H1 (cell line): ENCODE measurements at regions not wholly inside any gene's neighbourhood (a gene's known extent, or its start where the extent isn't known, plus 50 kb on each side); places are given as distances from the start of the nearest gene placed in this dataset.

Experiments
- CTCF ChIA-PET: fragments of 300-600 bp; sonication (Branson Sonifier 250); formaldehyde crosslinking; loops from one replicate; lab custom pipeline; 2021; ENCODE audit not compliant: partially characterized antibody; lab: Charles Lee
- POLR2A ChIA-PET: fragments of 300-600 bp; sonication (Branson Sonifier 250); formaldehyde crosslinking; loops from one replicate; lab custom pipeline; 2021; ENCODE audit warnings: inconsistent platforms; ENCODE audit not compliant: partially characterized antibody; lab: Charles Lee
- DNase-seq, 2 experiments: peaks; one replicate each; pipeline versions ENCODE4 v3.0.0 to v3.0.0-alpha.2; 2010 to 2022; ENCODE audit warnings: low spot score in 2 of 2, low read depth in 1 of 2, mixed read lengths in 1 of 2
- FAIRE-seq: peaks from 2 replicates; lab custom pipeline; 2011; peaks lifted over from hg19 to GRCh38; lab: Jason Lieb, UNC
- H2AFZ ChIP-seq: 2 replicates; pipeline ENCODE4 v1.8.1; 2012; ENCODE audit warnings: low read length, inconsistent platforms
- H2AK5ac ChIP-seq: 2 replicates; pipeline ENCODE4 v1.6.1; 2013; ENCODE audit warnings: low read depth, low read length
- H2BK120ac ChIP-seq: replicated peaks from 2 replicates; pipeline ENCODE3; 2013; ENCODE audit warnings: low read depth, low read length, inconsistent platforms
- H2BK12ac ChIP-seq: 2 replicates; pipeline ENCODE4 v1.6.1; 2013; ENCODE audit warnings: low read depth, low read length
- H2BK15ac ChIP-seq: 2 replicates; pipeline ENCODE4 v1.6.1; 2013; ENCODE audit warnings: low read length
- H2BK20ac ChIP-seq: 2 replicates; pipeline ENCODE4 v1.6.1; 2013; ENCODE audit warnings: low read length
- H2BK5ac ChIP-seq: 2 replicates; pipeline ENCODE4 v1.6.1; 2013; ENCODE audit warnings: low read depth, low read length
- H3K14ac ChIP-seq: 2 replicates; pipeline ENCODE4 v1.6.1; 2013; ENCODE audit warnings: inconsistent platforms; ENCODE audit not compliant: insufficient read length
- H3K18ac ChIP-seq: 2 replicates; pipeline ENCODE4 v1.6.1; 2013; ENCODE audit warnings: low read length; ENCODE audit errors: extremely low read depth
- H3K23ac ChIP-seq: 2 replicates; pipeline ENCODE4 v1.6.1; 2013; ENCODE audit warnings: inconsistent platforms; ENCODE audit not compliant: insufficient read length
- H3K23me2 ChIP-seq: 2 replicates; pipeline ENCODE4 v1.6.1; 2013; ENCODE audit warnings: low read depth, low read length
- H3K27ac ChIP-seq: 2 replicates; pipeline ENCODE4 v1.6.1; 2011; ENCODE audit warnings: low read depth, low read length, inconsistent platforms
- H3K27me3 ChIP-seq, 4 experiments: replicated peaks in 1 of 4; 1 replicate in 1 of 4; 2 replicates in 3 of 4; pipeline versions ENCODE4 v1.6.1 to v1.8.1; 2011 to 2013; ENCODE audit warnings: low read length in 3 of 4, mild to moderate bottlenecking in 3 of 4, inconsistent platforms in 2 of 4, mixed read lengths in 2 of 4, moderate library complexity in 1 of 4; ENCODE audit not compliant: control insufficient read depth in 3 of 4, insufficient read depth in 3 of 4; ENCODE audit errors: extremely low read depth in 1 of 4
- H3K36me3 ChIP-seq, 4 experiments: 2 replicates each; pipeline versions ENCODE4 v1.6.1 to v1.8.1; 2011 to 2013; ENCODE audit warnings: mild to moderate bottlenecking in 4 of 4, low read length in 3 of 4, moderate library complexity in 2 of 4, control low read depth in 1 of 4, inconsistent platforms in 1 of 4; ENCODE audit not compliant: insufficient read depth in 4 of 4, control insufficient read depth in 2 of 4
- H3K4ac ChIP-seq: replicated peaks from 2 replicates; pipeline ENCODE3; 2013; ENCODE audit warnings: low read length, low read depth, mixed read lengths, inconsistent platforms; ENCODE audit not compliant: insufficient read length
- H3K4me1 ChIP-seq, 4 experiments: replicated peaks in 1 of 4; 1 replicate in 1 of 4; 2 replicates in 3 of 4; pipeline versions ENCODE4 v1.6.1 to v1.8.1; 2011 to 2013; ENCODE audit warnings: low read length in 3 of 4, inconsistent platforms in 2 of 4, mixed read lengths in 1 of 4; ENCODE audit not compliant: insufficient read depth in 4 of 4, control insufficient read depth in 3 of 4
- H3K4me2 ChIP-seq, 2 experiments: 2 replicates each; pipeline versions ENCODE4 v1.6.1 to v1.8.1; 2011 to 2013; ENCODE audit warnings: low read depth in 2 of 2, low read length in 2 of 2, control low read depth in 1 of 2, inconsistent platforms in 1 of 2, mild to moderate bottlenecking in 1 of 2; ENCODE audit not compliant: insufficient read depth in 1 of 2
- H3K4me3 ChIP-seq, 4 experiments: fragments of 200-600, 300-600 bp in 1 of 4; sonication (generic), shearing (Covaris generic), sonication (Bioruptor Twin) in 1 of 4; 2 replicates each; pipeline versions ENCODE4 v1.5.1 to v1.8.1; 2011 to 2016; ENCODE audit warnings: low read length in 4 of 4, low read depth in 3 of 4, control low read depth in 2 of 4, inconsistent platforms in 2 of 4, mild to moderate bottlenecking in 2 of 4, mixed read lengths in 1 of 4, moderate library complexity in 1 of 4; ENCODE audit not compliant: insufficient read depth in 2 of 4; ENCODE audit errors: extremely low read depth in 1 of 4
- H3K56ac ChIP-seq: replicated peaks from 2 replicates; pipeline ENCODE3; 2013; ENCODE audit warnings: low read depth, mild to moderate bottlenecking, mixed read lengths, low read length, inconsistent platforms; ENCODE audit not compliant: insufficient read length
- H3K79me1 ChIP-seq: 2 replicates; pipeline ENCODE4 v1.6.1; 2013; ENCODE audit warnings: low read depth, low read length, control low read depth
- H3K79me2 ChIP-seq, 2 experiments: 2 replicates each; pipeline versions ENCODE4 v1.6.1 to v1.8.1; 2012 to 2013; ENCODE audit warnings: low read length in 2 of 2, mild to moderate bottlenecking in 2 of 2, inconsistent platforms in 1 of 2; ENCODE audit not compliant: insufficient read depth in 2 of 2, control insufficient read depth in 1 of 2
- H3K9ac ChIP-seq, 4 experiments: replicated peaks in 1 of 4; 1 replicate in 1 of 4; 2 replicates in 3 of 4; pipeline versions ENCODE4 v1.6.1 to v1.8.1; 2011 to 2013; ENCODE audit warnings: low read depth in 3 of 4, low read length in 3 of 4, control low read depth in 2 of 4, mild to moderate bottlenecking in 2 of 4, moderate library complexity in 2 of 4, inconsistent platforms in 1 of 4; ENCODE audit errors: extremely low read depth in 1 of 4
- H3K9me3 ChIP-seq, 2 experiments: 2 replicates each; pipeline versions ENCODE4 v1.6.1 to v1.8.1; 2012 to 2013; ENCODE audit warnings: mild to moderate bottlenecking in 2 of 2, moderate library complexity in 2 of 2, control low read depth in 1 of 2, inconsistent platforms in 1 of 2, low read depth in 1 of 2, low read length in 1 of 2, mixed read lengths in 1 of 2; ENCODE audit not compliant: insufficient read depth in 2 of 2
- H4K20me1 ChIP-seq, 2 experiments: replicated peaks in 1 of 2; 2 replicates each; pipeline versions ENCODE3 to v1.8.1; 2011 to 2013; ENCODE audit warnings: inconsistent platforms in 2 of 2, low read length in 2 of 2, mild to moderate bottlenecking in 1 of 2; ENCODE audit not compliant: insufficient read depth in 2 of 2, control insufficient read depth in 1 of 2
- H4K5ac ChIP-seq: 2 replicates; pipeline ENCODE4 v1.6.1; 2013; ENCODE audit warnings: low read length, low read depth, mixed read lengths, inconsistent platforms; ENCODE audit not compliant: insufficient read length
- H4K8ac ChIP-seq: 2 replicates; pipeline ENCODE4 v1.8.0; 2013; ENCODE audit warnings: mild to moderate bottlenecking, moderate library complexity, low read length, inconsistent platforms; ENCODE audit not compliant: insufficient read depth; ENCODE audit errors: extremely low read depth
- H4K91ac ChIP-seq: replicated peaks from 2 replicates; pipeline ENCODE3; 2013; ENCODE audit warnings: low read length, mixed read lengths, inconsistent platforms; ENCODE audit not compliant: insufficient read length
- BCL11A ChIP-seq, 2 experiments: IDR thresholded peaks; one replicate each; pipeline ENCODE4 v1.6.1; 2011; ENCODE audit warnings: low read depth in 2 of 2, low read length in 2 of 2, mild to moderate bottlenecking in 2 of 2
- CHD1 ChIP-seq: IDR thresholded peaks from 2 replicates; pipeline ENCODE4 v1.6.1; 2012; ENCODE audit warnings: low read depth, low read length, improper control_type of control experiment
- RXRA ChIP-seq: IDR thresholded peaks from 2 replicates; pipeline ENCODE4 v1.6.1; 2011; ENCODE audit warnings: low read depth, mild to moderate bottlenecking, low read length, moderate library complexity; ENCODE audit not compliant: insufficient read depth
- WGBS, 2 experiments: shearing (Covaris generic) in 1 of 2; methylation state at CpG; one replicate each; pipeline versions ENCODE4 v1.1.6 to v1.1.7; 2013 to 2015; ENCODE audit warnings: low lambda C conversion rate in 2 of 2, mixed read lengths in 2 of 2, inconsistent platforms in 1 of 2, low coverage in 1 of 2, missing lambda C conversion rate in 1 of 2; ENCODE audit not compliant: insufficient replicate concordance in 2 of 2, insufficient coverage in 1 of 2, insufficient read length in 1 of 2; ENCODE audit errors: extremely low coverage in 1 of 2, missing lambda C conversion rate in 1 of 2; 5-methylcytosine and 5-hydroxymethylcytosine counted together

DNA sequence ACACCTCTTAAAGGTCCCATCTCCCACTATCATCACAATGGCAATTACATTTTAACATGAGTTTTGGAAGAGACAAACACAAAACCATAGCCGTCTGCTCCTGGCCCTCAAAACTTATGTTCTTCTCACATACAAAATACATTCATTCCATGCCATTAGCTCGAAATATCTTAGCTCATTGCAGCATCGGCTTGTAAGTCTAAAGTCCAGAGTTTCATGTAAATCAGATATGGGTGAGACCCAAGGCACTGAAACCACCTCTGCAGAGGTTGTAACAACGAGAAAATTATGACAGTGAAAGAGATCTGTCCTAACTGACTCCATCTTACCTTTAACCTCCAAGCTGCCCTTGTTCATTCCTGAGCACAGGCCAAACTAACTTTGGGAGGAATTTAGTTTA lies 635.0 kb upstream of the SPRY2 start:
- H2BK15ac ChIP-seq = no peak overlapping the region
- no peaks in the 10 kb centered on the region for H3K79me1 ChIP-seq
- POLR2A ChIA-PET = no interaction called here
- no peak overlapping the region for H2BK120ac ChIP-seq
- no peak overlapping the region for H3K4ac ChIP-seq
- H2BK20ac ChIP-seq = no peak overlapping the region
- H2AFZ ChIP-seq = no peak overlapping the region
- no peaks in the 10 kb centered on the region for H3K9me3 ChIP-seq
- CTCF ChIA-PET = interaction anchor here (0.8 to 5.1 kb wide), 4 partner anchors 13 to 453 kb away, joined by 3 to 41 read pairs (median 10); no protein-coding TSS in a partner anchor
- H3K27me3 ChIP-seq = no peaks in the 10 kb centered on the region
- H3K27ac ChIP-seq = no peak overlapping the region
- H2AK5ac ChIP-seq = no peak overlapping the region
- no peak overlapping the region for H3K18ac ChIP-seq
- H3K23ac ChIP-seq = no peak overlapping the region
- H2BK12ac ChIP-seq = no peak overlapping the region
- 93% methylated on average over 4 of the region's 4 CpGs; no CpG with 5 or more reads in 1 of the 2 experiments for WGBS, 2 experiments
- H4K91ac ChIP-seq = no peak overlapping the region
- H3K4me1 ChIP-seq = no peaks in the 10 kb centered on the region; a peak in 1 of 7 replicates
- no peaks in the 10 kb centered on the region for H4K20me1 ChIP-seq
- H3K36me3 ChIP-seq = no peaks in the 10 kb centered on the region
- no peak overlapping the region for H2BK5ac ChIP-seq
- H3K4me3 ChIP-seq = no peak overlapping the region
- H3K9ac ChIP-seq = no peak overlapping the region
- H3K14ac ChIP-seq = no peak overlapping the region
- no peak overlapping the region for H4K8ac ChIP-seq
- H4K5ac ChIP-seq = no peak overlapping the region
- H3K79me2 ChIP-seq = no peaks in the 10 kb centered on the region
- H3K56ac ChIP-seq = no peak overlapping the region
- no peaks in the 10 kb centered on the region for H3K23me2 ChIP-seq
- H3K4me2 ChIP-seq = no peak overlapping the region
- DNase-seq = no peak
- no peak for FAIRE-seq
- TF ChIP-seq RXRA (no peak), CHD1 (no peak), BCL11A (IDR thresholded peaks at IDR 0.05; ENCODE audit: low read depth in 2 of 2, low read length in 2 of 2) (no peak)
- TF ChIP-seq, all 59 proteins: peak for 0
